Activated CD4-positive, CD25-positive, alpha-beta regulatory T cell treated with anti-CD3 and anti-CD28 coated beads, Interleukin-2, amount 50 U/mL, for 24 hours (primary cell): ENCODE measurements at regions not wholly inside any gene's neighbourhood (a gene's known extent, or its start where the extent isn't known, plus 50 kb on each side); places are given as distances from the start of the nearest gene placed in this dataset.
A peak's percentile ranks its signal among the peaks of the same experiment; 100 is the strongest.
"Not testable (repeated sequence)": the region's sequence is repeated elsewhere in the genome, so short reads cannot be mapped to it uniquely, and the experiment has no call there.

Experiments used
- ATAC-seq, 2 donors: fragments of 150-1000 bp; cut with Tn5 transposase; one replicate each; pipeline ENCODE4 v1.10.0; 2021; ENCODE audit warnings: mild to moderate bottlenecking in 1 of 2, moderate library complexity in 1 of 2

DNA sequence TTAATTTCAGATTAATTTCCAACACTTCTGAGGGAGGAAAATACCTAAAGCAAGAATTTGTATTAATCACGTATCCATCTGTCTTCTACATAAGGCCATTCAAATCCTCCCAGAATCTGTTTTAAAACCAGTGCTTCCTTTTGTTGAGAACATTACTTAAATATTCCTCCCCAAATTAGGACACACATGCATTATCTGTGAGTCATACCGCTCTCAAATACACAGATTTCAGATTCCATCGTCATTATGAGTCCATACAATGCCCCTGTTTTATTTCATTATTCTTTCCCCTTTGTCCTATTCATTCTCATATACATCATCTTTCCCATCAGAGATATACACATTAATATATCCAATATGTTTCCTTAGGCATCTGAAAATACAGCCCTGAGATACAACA is 57.3 kb upstream of the PRSS12 start:
- no peak for ATAC-seq

DNA sequence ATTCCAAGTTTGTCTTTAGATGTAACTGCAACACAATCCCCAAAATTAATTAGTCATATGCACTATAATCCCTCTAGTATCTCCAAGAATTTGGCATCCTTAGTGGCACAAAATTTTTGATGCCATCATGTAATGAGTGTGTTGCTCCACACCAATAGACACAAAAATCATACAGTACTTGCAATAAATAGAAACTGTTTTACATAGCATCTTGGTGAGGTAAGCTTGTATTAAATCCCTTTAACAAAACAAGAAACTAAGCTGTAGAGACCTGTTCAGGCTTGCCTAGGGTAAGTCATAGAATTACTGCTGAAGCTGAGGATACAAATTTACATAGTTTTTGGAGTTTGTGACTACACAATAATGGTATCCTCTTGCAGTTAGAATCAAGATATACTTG is 64.5 kb upstream of the PRSS12 start:
- no peak for ATAC-seq

GRCh38 chr4:118417800-118418199 is 65.0 kb upstream of the PRSS12 start:
- ATAC-seq, result not testable (repeated sequence)

GRCh38 chr4:118418396-118418795 is 65.6 kb upstream of the PRSS12 start:
- not testable (repeated sequence) for ATAC-seq

DNA sequence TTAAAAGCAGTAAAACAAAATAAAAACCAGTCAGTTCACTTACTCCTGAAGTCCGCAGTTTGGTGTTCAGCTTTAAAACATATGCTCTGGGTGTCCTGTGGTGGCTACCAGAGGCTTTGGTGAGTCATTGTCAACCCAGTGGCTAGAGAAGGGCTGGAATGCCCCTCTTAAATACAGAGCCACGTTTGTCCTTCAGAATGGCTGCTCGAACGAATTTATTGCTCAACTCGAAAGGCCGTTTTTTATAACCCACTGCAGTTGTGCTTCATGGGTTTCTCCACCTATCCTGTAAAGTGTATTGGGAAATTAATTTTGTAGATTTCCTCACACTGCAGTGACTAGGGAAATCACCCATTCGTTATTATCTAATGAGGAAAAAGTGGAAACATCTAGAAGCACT is 66.8 kb upstream of the PRSS12 start:
- ATAC-seq, result not testable (repeated sequence)

GRCh38 chr4:118424062-118424461 is 71.3 kb upstream of the PRSS12 start:
- not testable (repeated sequence) for ATAC-seq

DNA sequence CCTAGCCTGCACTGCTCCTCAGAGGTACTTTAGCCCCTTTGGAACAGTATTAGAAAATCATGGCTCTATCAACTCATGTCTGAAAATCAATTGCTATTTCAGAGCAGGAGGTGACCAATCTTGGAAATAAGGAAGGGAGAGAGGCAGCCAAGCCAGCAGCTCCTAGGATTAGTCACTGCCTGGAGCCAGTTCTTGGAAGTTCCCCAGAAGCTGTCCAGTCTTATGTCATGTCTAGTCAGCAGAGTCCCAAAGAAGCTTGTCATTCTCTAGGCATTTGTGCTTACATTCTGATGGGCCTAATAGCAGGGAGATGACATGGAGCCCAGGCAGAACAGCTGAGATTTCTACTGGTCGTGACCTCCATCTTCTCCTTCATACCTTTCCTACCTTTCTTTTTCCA is 76.1 kb upstream of the PRSS12 start:
- not testable (repeated sequence) for ATAC-seq

DNA sequence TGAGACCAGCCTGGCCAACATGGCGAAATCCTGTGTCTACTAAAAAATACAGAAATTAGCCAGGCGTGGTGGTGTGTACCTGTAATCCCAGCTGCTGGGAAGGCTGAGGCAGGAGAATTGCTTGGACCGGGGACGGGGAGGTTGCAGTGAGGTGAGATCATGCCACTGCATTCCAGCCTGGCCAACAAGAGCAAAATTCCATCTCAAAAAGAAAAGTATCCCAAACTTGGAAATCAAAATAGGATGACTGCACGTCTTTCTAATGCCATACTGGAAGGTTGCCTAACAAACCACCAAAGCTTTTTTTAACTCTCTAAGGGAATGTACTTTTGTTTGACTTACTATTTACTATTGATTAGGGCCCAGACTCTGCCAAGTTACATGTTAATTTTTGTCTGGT is 79.6 kb upstream of the PRSS12 start:
- not testable (repeated sequence) for ATAC-seq

DNA sequence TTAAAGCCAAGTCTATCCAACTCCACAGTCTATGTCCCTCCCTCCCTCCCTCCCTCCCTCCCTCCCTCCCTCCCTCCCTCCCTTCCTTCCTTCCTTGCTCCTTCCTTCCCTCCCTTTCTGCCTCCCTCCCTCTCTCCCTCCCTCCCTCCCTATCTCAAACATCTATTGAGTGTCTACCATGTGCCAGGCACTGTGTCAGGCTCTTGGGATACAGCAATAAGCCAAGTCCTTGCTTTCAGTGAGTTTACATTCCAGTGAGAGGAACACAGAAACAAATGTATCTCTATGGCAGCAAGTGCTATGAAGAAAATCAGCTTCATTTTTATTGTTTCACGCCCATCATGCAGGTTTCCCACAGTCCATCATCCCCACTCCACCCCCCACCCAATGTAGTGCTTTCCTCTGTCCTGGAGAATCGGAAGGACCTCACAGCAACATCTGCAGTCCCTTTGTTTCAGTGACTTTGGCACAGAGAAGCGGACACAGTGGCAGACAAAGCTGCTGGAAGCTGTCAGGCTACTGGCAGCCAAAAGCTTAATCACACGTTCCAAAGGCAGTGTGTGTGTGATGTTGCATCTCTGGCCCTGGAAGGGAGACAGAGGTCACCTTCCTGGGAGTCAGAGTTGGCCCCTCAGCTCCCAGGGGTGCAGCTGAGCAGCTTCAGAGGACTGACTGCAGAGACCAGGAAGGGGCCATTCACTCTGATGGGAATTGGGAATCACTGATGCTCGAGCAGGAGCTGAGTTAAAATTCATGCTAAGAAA is 81.0 kb upstream of the PRSS12 start:
- not testable (repeated sequence) for ATAC-seq

GRCh38 chr4:118435415-118435814 is 82.6 kb upstream of the PRSS12 start:
- not testable (repeated sequence) for ATAC-seq

GRCh38 chr4:118442115-118442837 is 89.5 kb upstream of the PRSS12 start:
- ATAC-seq, result not testable (repeated sequence)

DNA sequence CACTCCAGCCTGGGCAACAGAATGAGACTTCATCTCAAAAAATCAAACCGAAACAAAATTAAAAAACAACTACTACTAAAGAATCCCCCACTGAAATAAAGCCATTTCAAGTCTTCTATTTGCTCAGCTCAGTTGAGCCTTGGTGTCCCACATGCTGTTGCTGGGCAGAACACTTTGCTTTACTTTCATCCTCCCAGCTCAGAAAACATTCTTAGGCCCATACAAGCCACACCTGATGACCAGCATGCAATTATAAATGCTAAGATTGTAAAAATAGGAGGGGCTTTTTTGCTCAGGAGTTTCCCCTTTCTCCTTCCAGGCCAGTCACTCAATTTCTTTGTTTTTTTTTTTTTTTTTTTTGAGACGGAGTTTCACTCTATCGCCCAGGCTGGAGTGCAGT is 94.6 kb upstream of the PRSS12 start:
- ATAC-seq, result not testable (repeated sequence)

DNA sequence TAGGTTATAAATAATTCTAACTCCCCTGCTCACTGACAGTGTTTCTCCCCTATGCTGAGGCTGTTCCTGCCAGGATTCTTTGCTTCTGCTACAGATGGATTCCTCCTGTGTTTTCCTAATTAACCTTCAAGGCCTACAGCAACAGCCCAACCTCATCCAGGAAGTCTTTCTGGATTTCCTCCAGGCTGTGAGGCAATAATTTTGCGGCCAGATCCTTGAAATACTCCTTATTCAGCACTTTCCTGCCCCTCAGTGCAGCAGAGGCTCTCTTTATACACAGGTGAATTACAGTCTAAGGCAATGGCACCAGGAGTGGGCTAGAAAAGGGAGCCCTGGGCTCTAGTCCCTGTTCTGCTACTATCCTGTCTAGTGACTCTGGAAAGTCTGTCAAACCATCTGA is 102.1 kb upstream of the PRSS12 start:
- ATAC-seq, result not testable (repeated sequence)

DNA sequence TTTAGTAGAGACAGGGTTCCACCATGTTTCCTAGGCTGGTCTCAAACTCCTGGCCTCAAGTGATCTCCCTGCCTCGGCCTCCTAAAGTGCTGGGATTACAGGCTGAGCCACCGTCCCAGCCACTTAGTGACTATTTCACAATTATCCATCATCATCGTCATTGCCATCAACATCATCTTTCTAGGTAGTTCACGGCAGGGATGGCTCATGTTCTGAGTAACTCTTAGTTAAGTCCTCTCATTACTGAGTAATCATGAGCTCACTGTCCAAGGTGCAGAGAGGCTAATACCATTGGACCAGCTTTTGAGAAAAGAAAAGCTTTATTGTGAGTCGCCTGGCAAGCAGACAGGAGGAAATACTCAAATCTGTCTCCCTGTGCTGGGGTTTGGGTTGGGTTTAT is 108.6 kb upstream of the PRSS12 start:
- ATAC-seq, result not testable (repeated sequence)

DNA sequence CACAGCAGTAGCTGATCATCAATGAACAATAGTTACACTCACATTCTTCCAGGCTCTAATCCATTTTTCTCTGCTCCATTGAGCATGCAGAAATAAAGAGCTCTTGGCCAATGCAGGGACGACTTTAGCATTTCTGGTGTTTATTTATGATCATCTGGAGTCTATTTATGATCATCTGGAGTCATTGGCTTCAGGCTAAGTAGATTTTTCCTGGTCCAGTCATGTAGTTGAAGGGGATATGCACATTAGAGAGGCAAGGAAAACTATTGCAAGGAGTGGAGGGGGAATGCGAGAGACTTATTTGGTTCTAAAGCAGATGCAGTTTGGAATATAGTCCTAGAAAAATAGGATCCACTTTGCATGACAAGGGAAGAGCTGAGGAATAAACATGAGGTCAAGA is 113.0 kb upstream of the PRSS12 start:
- not testable (repeated sequence) for ATAC-seq

GRCh38 chr4:118474001-118474626 is 121.3 kb upstream of the PRSS12 start:
- peak in 1 of 2 donors; percentile 24 for ATAC-seq

DNA sequence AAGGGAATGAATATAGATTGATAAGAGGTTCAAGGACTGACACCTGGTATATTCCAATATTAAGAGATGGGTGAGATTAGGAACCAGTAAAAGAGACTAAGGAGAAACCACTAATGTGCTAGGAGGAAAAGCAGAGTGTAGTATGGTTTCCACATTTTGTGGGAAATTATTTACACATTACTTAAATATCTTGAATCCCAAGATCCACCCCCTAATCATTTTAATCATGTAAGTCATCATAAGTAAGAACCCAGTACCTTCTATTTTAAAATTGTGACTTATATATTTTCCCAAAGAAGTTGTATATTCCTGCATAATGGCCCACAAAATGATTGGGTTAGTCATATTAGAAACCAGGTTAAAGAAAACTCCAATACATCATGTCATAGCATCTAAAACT is 122.0 kb upstream of the PRSS12 start:
- not testable (repeated sequence) for ATAC-seq

- ATAC-seq, result not testable (repeated sequence)
Measured at GRCh38 chr4:118475901-118476300, 123.1 kb upstream of the PRSS12 start.

- ATAC-seq, result not testable (repeated sequence)
Measured at GRCh38 chr4:118477826-118478225, 125.0 kb upstream of the PRSS12 start.

- not testable (repeated sequence) for ATAC-seq
Measured at GRCh38 chr4:118485801-118486314, 133.1 kb upstream of the PRSS12 start.

DNA sequence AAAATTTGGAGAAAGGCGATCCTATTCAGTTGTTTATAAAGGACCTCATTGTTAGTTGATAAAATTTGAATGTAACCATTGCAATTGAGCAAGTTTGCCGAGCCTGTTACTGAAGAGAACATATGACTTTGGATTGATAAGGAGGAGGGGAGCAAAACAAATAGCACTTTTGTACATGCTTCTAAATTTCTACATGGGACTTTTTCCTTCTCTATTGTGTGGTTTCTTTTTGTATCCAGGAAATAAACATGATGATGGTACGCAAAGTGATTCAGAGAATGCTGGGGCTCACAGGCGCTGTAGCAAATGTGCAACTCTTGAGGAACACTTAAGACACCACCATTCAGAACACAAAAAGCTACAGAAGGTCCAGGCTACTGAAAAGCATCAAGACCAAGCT is 140.2 kb upstream of the PRSS12 start:
- ATAC-seq, result not testable (repeated sequence)

- ATAC-seq, result not testable (repeated sequence)
Measured at GRCh38 chr4:118494437-118494836, 141.6 kb upstream of the PRSS12 start.

DNA sequence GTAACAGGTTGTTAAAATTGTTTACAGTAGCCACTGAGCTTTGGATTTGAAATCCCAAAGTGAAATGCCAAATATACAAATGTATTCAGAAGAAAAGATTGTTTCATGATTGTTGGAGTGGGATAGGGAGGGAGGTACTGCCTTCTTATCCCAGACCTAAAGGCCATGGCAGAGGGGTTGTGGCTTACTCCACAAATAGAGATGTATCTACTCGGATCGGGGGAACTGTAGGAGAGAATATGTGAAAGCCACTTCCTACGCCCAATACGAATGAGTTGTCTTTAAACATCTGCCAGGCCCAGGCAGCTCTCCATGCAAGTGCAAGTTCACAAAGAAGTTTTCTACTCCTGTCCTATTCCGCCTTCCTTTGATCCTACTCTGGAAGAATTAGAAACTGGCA is 150.2 kb upstream of the PRSS12 start:
- ATAC-seq, result not testable (repeated sequence)
